GM12875 (cell line): ENCODE measurements at regions not wholly inside any gene's neighbourhood (a gene's known extent, or its start where the extent isn't known, plus 50 kb on each side); places are given as distances from the start of the nearest gene placed in this dataset.
"Not testable (repeated sequence)": the region's sequence is repeated elsewhere in the genome, so short reads cannot be mapped to it uniquely, and the experiment has no call there.

Source experiments
- H3K4me3 ChIP-seq: one replicate; pipeline ENCODE4 v1.5.1; 2011; ENCODE audit warnings: low read depth, low read length, control low read depth
- CTCF ChIP-seq: IDR thresholded peaks from 2 replicates; pipeline ENCODE4 v1.5.1; 2011; ENCODE audit warnings: low read depth, mild to moderate bottlenecking, control low read depth, inconsistent platforms, low read length, moderate library complexity, borderline replicate concordance; ENCODE audit not compliant: insufficient read depth

GRCh38 chr20:53656293-53657202 lies 62.9 kb upstream of the ZNF217 start:
- no peak for TF ChIP-seq CTCF
- H3K4me3 ChIP-seq, result no peak overlapping the region

GRCh38 chr20:53655625-53656292 lies 62.1 kb upstream of the ZNF217 start:
- H3K4me3 ChIP-seq, result no peak overlapping the region
- no peak for TF ChIP-seq CTCF

- no peak overlapping the region for H3K4me3 ChIP-seq
- no peak for TF ChIP-seq CTCF
These were observed 61.4 kb upstream of the ZNF217 start for GRCh38 chr20:53654932-53655624.

- H3K4me3 ChIP-seq, result not testable (repeated sequence)
These were observed 60.9 kb upstream of the ZNF217 start for GRCh38 chr20:53654521-53654920.

GRCh38 chr20:53652859-53653517 lies 59.3 kb upstream of the ZNF217 start:
- no peak overlapping the region for H3K4me3 ChIP-seq

GRCh38 chr20:53652090-53652858 lies 58.6 kb upstream of the ZNF217 start:
- TF ChIP-seq CTCF, result no peak
- H3K4me3 ChIP-seq, result no peak overlapping the region

More at GRCh38 chr20:53652859-53653517, 59.3 kb upstream of the ZNF217 start:
- TF ChIP-seq CTCF, result no peak

- not testable (repeated sequence) for H3K4me3 ChIP-seq
These were observed 55.9 kb upstream of the ZNF217 start for GRCh38 chr20:53649493-53649892.
